22Rv1 (cell line): ENCODE measurements at regions not wholly inside any gene's neighbourhood (a gene's known extent, or its start where the extent isn't known, plus 50 kb on each side); places are given as distances from the start of the nearest gene placed in this dataset.

Experiments
- CTCF ChIP-seq: fragments of 450-650 bp; IDR thresholded peaks from 2 replicates; pipeline ENCODE4 v1.5.1; 2017; ENCODE audit warnings: mild to moderate bottlenecking
- ZFX ChIP-seq: fragments of 450-650 bp; IDR thresholded peaks from 2 replicates; pipeline ENCODE4 v1.6.1; 2017; ENCODE audit warnings: antibody characterized with exemption, borderline replicate concordance

GRCh38 chr2:34215174-34215573, 616.1 kb upstream of the FAM98A start:
- TF ChIP-seq CTCF, result no peak
- no peak for TF ChIP-seq ZFX
